ENCODE measurements at regions not wholly inside any gene's neighbourhood (a gene's known extent, or its start where the extent isn't known, plus 50 kb on each side); places are given as distances from the start of the nearest gene placed in this dataset.
A peak's percentile ranks its signal among the peaks of the same experiment; 100 is the strongest.
"Not testable (repeated sequence)": the region's sequence is repeated elsewhere in the genome, so short reads cannot be mapped to it uniquely, and the experiment has no call there.

DNA sequence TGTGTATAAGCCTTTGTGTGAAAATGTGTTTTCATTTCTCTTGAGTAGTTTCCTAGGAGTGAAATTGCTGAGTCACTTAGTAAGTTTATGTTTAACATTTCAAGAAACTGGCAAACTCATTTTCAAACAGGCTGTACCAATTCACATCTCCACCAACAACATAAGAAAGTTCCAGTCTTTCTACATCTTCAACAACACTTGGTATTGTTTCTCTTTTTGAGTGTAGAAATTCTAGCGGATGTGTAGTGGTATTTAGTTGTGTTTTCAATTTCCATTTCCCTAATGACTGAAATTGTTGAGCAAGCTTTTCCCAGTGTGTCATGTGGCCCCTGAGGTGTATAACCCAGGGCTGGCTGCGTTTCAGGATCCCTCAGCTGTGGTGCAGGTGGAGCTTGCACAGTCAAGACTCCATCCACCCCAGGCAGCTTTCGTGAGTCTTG lies 258.5 kb downstream of the PDCD6IP start:
- DNase-seq = no peak

- not testable (repeated sequence) for DNase-seq
Observed at GRCh38 chr3:34060995-34061394, 262.6 kb downstream of the PDCD6IP start.

- DNase-seq = no peak
Observed at GRCh38 chr3:34065901-34066300, 267.5 kb downstream of the PDCD6IP start.

DNA sequence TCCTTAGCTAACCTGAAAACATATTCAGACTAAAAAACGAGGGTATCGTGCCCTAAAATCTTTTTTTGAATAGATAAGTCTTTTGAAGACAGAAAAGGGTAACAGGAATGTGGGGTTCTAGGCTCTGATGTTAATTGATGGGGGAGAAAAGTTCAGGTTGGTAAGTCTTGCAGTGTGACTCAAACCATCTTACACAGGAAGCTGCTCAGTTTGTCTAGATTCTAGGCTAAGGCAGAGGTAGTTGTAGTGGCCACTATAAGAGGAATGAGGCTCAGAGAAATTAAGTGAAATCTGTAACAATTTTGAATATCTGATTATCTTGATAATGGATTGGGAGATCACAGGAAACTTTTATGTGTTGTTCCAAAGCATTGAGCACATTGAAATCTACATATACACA lies 267.9 kb downstream of the PDCD6IP start:
- no peak for DNase-seq

DNA sequence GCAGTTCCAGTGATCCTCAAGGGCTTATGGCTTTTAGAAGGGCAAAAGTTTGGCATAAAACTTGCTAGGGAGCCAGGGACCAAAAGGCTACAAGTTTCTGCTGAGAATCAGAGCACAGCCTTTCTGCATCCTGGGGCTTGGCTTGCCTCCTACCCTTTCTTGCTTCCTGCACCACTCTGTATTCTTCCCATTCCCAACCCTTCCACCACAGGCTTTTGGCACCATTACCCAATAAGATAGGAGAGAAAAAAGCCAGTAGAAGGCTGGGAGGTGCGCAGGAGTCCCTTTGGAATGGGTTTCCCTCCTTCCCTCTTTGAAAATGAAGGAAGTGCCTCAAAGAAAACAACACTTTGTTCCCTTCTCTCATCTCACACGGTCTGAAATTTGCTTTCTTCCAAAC lies 268.6 kb downstream of the PDCD6IP start:
- DNase-seq = no peak

- no peak for DNase-seq
Observed at GRCh38 chr3:34067536-34068051, 269.2 kb downstream of the PDCD6IP start.

GRCh38 chr3:34068505-34068904 lies 270.1 kb downstream of the PDCD6IP start:
- DNase-seq = no peak

- DNase-seq = no peak
Observed at GRCh38 chr3:34070831-34071585, 272.6 kb downstream of the PDCD6IP start.

GRCh38 chr3:34072297-34072696 lies 273.9 kb downstream of the PDCD6IP start:
- no peak for DNase-seq

GRCh38 chr3:34073111-34073510 lies 274.7 kb downstream of the PDCD6IP start:
- no peak for DNase-seq

- DNase-seq = no peak
Observed at GRCh38 chr3:34073961-34074360, 275.5 kb downstream of the PDCD6IP start.

GRCh38 chr3:34075975-34076374 lies 277.5 kb downstream of the PDCD6IP start:
- no peak for DNase-seq

- DNase-seq = no peak
Observed at GRCh38 chr3:34077417-34078195, 279.2 kb downstream of the PDCD6IP start.

DNA sequence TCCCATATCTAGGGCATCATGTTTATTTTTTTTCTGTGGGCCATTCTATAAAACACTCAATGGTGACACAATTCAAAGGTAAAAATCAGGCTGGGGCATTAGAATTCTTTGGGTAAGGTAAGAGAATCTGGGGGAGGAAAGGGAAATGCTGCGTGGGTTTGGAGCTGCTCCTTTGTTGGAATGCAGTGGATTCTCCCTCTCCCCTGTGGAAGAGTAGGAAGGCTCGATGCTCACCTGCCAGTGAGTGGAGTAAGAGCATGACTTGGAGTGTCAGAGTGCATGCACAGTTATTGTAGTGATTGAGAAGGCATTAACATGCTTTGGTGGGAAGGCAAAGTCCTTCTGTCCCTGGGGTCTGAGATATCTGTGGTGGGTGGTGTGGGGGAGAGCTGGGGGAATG lies 280.0 kb downstream of the PDCD6IP start:
- no peak for DNase-seq

- DNase-seq = not testable (repeated sequence)
Observed at GRCh38 chr3:34079849-34080248, 281.4 kb downstream of the PDCD6IP start.

- not testable (repeated sequence) for DNase-seq
Observed at GRCh38 chr3:34090379-34090778, 291.9 kb downstream of the PDCD6IP start.

DNA sequence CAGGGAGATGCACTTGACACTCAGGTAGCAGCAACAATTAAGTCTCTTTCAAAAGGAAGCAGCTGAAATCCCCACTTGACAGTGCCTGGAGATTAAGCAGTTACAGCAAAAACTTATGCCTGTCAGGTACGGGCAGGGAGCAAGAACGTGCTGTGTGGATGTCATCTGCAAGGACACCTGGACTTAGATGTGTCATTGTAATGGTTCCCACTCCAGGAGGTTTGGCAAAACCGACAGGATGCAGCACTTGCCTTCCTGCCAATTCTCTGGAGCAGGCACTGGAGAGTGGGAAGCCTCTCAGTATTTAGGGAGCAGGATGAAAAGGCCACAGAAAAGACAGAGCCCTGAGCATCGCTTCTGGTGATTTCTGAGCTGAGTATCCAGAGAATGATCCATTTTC lies 292.4 kb downstream of the PDCD6IP start:
- DNase-seq = no peak

DNA sequence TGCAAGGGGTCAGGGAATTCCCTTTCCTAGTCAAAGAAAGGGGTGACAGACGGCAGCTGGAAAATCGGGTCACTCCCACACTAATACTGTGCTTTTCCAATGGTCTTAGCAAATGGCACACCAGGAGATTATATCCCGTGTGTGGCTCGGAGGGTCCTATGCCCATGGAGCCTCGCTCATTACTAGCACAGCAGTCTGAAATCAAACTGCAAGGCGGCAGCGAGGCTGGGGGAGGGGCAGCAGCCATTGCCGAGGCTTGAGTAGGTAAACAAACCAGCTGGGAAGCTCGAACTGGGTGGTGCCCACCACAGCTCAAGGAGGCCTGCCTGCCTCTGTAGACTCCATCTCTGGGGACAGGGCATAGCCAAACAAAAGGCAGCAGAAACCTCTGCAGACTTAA lies 295.9 kb downstream of the PDCD6IP start:
- DNase-seq = not testable (repeated sequence)

DNA sequence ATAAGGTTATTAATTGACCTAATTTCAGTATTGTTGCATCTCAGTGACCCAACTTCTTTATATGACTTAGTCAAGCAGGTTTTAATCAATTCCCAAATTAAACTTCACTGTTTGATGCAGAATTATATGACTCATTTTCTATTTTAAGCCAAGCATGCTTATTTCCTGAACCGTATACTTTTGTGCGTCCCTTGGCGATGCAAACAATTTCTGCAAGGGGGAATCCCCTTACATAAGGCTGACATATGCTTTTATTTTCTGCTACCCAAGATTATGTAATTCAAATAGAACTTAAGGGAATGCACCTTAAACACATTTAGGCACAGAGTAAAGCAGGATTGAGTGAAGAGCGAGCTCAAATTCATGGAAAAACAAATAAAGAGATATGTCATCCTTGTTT lies 303.9 kb downstream of the PDCD6IP start:
- DNase-seq = no peak

GRCh38 chr3:34106379-34106778 lies 307.9 kb downstream of the PDCD6IP start:
- DNase-seq = no peak

- peak in 1 of 2 donors; percentile 7 for DNase-seq
Observed at GRCh38 chr3:34106879-34107278, 308.4 kb downstream of the PDCD6IP start.

GRCh38 chr3:34107669-34108068 lies 309.2 kb downstream of the PDCD6IP start:
- DNase-seq = no peak

DNA sequence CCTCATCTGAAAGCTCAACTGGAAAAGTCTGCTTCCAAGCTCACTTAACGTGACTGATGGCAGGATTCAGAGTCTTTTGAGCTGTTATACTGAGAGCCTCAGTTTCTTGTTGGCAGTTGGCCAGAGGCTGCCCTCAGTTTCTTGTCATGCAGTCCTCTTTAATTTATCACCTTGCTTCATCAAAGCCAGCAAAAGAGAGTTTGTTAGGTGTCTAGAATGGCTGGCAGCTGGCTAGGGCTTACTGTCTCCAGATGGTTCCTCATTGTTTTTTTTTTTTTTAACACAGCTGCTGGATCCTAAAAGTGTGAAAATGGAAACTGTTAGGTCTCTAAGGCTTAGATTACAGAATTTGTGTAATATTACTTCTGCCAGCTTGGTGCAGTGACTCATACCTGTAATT lies 310.6 kb downstream of the PDCD6IP start:
- no peak for DNase-seq

Measured in right lung (tissue), 2 donors.